Nephron progenitor cell (in vitro differentiated cells): ENCODE measurements at regions not wholly inside any gene's neighbourhood (a gene's known extent, or its start where the extent isn't known, plus 50 kb on each side); places are given as distances from the start of the nearest gene placed in this dataset.

Experiments used
- DNase-seq: peaks from one replicate; pipeline ENCODE4 v3.0.0; 2021
- H3K27ac Mint-ChIP-seq: 2 replicates; pipeline ENCODE4 v1.8.0; 2021; ENCODE audit warnings: mild to moderate bottlenecking, moderate library complexity, mixed read lengths
- H3K27me3 Mint-ChIP-seq: 2 replicates; pipeline ENCODE4 v1.8.0; 2021; ENCODE audit warnings: mild to moderate bottlenecking, low read depth, mixed read lengths; ENCODE audit not compliant: poor library complexity
- H3K36me3 Mint-ChIP-seq: 2 replicates; pipeline ENCODE4 v1.8.0; 2021; ENCODE audit warnings: low read depth, mixed read lengths
- H3K4me1 Mint-ChIP-seq: 2 replicates; pipeline ENCODE4 v1.8.0; 2021; ENCODE audit warnings: mixed read lengths
- H3K4me3 Mint-ChIP-seq: 2 replicates; pipeline ENCODE4 v1.8.0; 2021; ENCODE audit warnings: mild to moderate bottlenecking, moderate library complexity, mixed read lengths
- H3K9me3 Mint-ChIP-seq: 2 replicates; pipeline ENCODE4 v1.8.0; 2021; ENCODE audit warnings: mild to moderate bottlenecking, moderate library complexity, mixed read lengths
- TF ChIP-seq, protein P1 (sequence below): fragments of 200-600 bp; sonication (generic); IDR thresholded peaks from 2 replicates; pipeline ENCODE4 v1.5.0; 2021; ENCODE audit warnings: antibody characterized with exemption

DNA sequence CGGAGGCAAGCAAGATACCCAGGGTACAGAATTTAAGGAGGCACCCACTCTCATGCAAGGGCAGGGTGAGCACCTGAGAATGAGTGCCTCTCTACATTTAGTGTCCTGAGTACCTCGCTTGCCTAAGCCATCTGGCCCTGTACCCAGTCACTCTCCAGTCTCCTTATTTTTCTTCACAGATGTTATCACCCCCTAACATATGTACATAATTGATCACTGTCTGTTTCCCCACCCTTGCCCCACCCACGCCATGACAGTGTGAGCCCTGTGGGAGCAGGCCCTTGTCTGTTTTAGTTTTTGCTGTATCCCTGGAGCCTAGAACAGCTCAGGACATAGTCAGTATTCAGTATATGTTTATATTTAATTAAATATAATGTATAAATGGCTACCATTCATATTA, 113.6 kb downstream of the SPRY1 start:
- Mint-ChIP-seq H3K4me1 (peaks cover 54% of the 10 kb centered on the region), H3K9me3 (peaks cover 28% of the 10 kb centered on the region), H3K27me3 (no peaks in the 10 kb centered on the region), H3K27ac (no peak overlapping the region), H3K36me3 (peaks cover 12% of the 10 kb centered on the region), H3K4me3 (no peak overlapping the region)
- DNase-seq, result no peak
- TF ChIP-seq, protein P1, sequence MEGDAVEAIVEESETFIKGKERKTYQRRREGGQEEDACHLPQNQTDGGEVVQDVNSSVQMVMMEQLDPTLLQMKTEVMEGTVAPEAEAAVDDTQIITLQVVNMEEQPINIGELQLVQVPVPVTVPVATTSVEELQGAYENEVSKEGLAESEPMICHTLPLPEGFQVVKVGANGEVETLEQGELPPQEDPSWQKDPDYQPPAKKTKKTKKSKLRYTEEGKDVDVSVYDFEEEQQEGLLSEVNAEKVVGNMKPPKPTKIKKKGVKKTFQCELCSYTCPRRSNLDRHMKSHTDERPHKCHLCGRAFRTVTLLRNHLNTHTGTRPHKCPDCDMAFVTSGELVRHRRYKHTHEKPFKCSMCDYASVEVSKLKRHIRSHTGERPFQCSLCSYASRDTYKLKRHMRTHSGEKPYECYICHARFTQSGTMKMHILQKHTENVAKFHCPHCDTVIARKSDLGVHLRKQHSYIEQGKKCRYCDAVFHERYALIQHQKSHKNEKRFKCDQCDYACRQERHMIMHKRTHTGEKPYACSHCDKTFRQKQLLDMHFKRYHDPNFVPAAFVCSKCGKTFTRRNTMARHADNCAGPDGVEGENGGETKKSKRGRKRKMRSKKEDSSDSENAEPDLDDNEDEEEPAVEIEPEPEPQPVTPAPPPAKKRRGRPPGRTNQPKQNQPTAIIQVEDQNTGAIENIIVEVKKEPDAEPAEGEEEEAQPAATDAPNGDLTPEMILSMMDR, result no peak

DNA sequence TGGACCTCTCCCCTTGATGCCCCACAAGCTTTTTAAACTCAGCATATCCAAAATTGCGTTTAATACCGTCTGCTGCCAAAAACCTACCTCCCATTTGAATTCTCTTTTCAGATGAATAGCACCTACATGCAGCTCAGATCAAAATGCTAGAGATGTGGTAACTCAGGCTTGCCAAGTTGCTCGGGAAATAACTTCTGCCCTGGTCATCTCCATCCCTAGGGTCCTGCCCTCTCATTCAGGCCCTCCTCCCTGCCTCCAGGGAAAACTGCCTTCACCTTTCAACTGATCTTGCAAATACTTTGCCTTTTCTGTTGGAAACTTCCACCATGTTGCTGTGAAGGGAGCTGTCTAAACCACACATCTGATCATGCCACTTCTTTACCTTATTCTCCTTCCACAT, 114.1 kb downstream of the SPRY1 start:
- Mint-ChIP-seq H3K4me3 (no peak overlapping the region), H3K27me3 (no peaks in the 10 kb centered on the region), H3K4me1 (peaks cover 54% of the 10 kb centered on the region), H3K9me3 (peaks cover 28% of the 10 kb centered on the region), H3K36me3 (peaks cover 13% of the 10 kb centered on the region), H3K27ac (no peak overlapping the region)
- DNase-seq, result no peak
- TF ChIP-seq, protein P1, result no peak

DNA sequence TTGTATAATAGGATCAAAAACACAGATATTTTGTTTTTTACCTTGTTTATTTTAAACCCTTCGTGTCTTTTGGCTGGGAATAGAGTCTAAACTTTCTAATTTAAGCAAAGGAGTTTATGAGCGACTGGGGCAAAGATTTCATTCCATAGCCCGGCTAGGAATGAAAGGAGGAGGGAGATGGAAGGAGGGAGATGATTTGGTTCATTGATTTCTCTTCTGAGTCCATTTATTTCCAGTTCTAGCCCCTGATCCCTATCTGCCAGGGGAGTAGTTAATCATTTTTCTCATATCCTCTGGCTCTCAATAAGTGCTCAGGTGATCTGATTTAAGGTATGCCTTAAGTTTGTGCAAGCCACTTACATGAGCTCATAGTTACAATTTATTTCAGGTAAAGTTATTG, 120.0 kb downstream of the SPRY1 start:
- no peak for DNase-seq
- H3K27ac Mint-ChIP-seq, result no peak overlapping the region
- TF ChIP-seq, protein P1, result no peak
- peaks cover 3% of the 10 kb centered on the region for H3K27me3 Mint-ChIP-seq
- peaks cover 13% of the 10 kb centered on the region for H3K36me3 Mint-ChIP-seq
- H3K9me3 Mint-ChIP-seq, result peaks cover 20% of the 10 kb centered on the region
- peaks cover 43% of the 10 kb centered on the region for H3K4me1 Mint-ChIP-seq
- H3K4me3 Mint-ChIP-seq, result no peak overlapping the region

GRCh38 chr4:123517176-123517575, 120.6 kb downstream of the SPRY1 start:
- Mint-ChIP-seq H3K4me1 (peaks cover 48% of the 10 kb centered on the region), H3K27ac (peak overlapping the region; percentile 19), H3K9me3 (peaks cover 15% of the 10 kb centered on the region), H3K4me3 (no peak overlapping the region), H3K27me3 (peaks cover 3% of the 10 kb centered on the region), H3K36me3 (peaks cover 13% of the 10 kb centered on the region)
- no peak for DNase-seq
- TF ChIP-seq, protein P1, result no peak

DNA sequence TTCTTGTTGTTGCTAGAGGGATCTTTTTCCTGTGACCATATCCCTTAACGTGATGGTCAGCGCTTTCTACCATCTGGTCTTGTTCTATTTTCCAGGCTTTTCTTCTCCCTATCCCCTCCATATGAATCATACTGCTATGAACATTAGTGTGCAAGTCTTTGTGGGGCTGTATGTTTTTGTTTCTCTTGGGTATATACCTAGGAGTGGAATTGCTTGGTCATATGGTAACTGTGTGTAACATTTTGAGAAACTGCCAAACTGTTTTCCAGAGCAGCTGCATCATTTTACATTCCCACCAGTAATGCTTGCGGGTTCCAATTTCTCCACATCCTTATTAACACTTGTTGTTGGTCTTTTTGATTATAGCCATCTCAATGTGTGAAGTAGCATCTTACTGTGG, 121.4 kb downstream of the SPRY1 start:
- H3K36me3 Mint-ChIP-seq, result peaks cover 9% of the 10 kb centered on the region
- no peak for DNase-seq
- no peak overlapping the region for H3K4me3 Mint-ChIP-seq
- no peak overlapping the region for H3K27ac Mint-ChIP-seq
- H3K4me1 Mint-ChIP-seq, result peaks cover 51% of the 10 kb centered on the region
- H3K27me3 Mint-ChIP-seq, result peaks cover 3% of the 10 kb centered on the region
- peaks cover 8% of the 10 kb centered on the region for H3K9me3 Mint-ChIP-seq
- TF ChIP-seq, protein P1, result no peak

GRCh38 chr4:123520325-123520724, 123.7 kb downstream of the SPRY1 start:
- Mint-ChIP-seq H3K27ac (no peak overlapping the region), H3K9me3 (no peaks in the 10 kb centered on the region), H3K36me3 (no peaks in the 10 kb centered on the region), H3K4me3 (no peak overlapping the region), H3K27me3 (peaks cover 3% of the 10 kb centered on the region), H3K4me1 (peaks cover 34% of the 10 kb centered on the region)
- TF ChIP-seq, protein P1, result no peak
- DNase-seq, result no peak
